ENCODE measurements at regions not wholly inside any gene's neighbourhood (a gene's known extent, or its start where the extent isn't known, plus 50 kb on each side); places are given as distances from the start of the nearest gene placed in this dataset.

- intact Hi-C loops (cut with DNase I, micrococcal nuclease): no loop called here
- DNase-seq: no peak
- ATAC-seq: no peak
Observed at GRCh38 chr5:86765778-86766502, 148.2 kb downstream of the COX7C start.

DNA sequence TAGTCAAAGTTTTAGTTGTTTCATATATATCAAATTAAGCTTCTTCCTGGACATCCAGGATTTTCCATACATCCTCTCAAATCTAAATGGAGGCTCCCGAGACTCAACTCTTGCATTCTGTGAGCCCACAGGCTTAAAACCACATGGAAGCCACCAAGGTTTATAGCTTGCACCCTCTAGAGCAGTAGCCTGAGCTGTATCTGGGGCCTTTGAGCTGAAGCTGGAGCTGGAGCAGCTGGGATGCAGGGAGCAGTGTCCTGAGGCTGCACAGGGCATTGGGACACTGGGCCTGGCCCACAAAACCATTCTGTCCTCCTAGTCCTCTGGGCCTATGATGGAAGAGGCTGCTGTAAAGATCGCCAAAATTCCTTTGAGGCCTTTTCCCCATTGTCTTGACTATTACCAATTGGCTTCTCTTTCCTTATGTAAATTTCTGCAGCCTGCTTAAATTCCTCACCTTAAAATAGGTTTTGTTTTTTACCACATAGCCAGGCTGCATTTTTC, 151.0 kb downstream of the COX7C start:
- no peak for ATAC-seq
- DNase-seq: no peak
- intact Hi-C loops (cut with DNase I, micrococcal nuclease): no loop called here

DNA sequence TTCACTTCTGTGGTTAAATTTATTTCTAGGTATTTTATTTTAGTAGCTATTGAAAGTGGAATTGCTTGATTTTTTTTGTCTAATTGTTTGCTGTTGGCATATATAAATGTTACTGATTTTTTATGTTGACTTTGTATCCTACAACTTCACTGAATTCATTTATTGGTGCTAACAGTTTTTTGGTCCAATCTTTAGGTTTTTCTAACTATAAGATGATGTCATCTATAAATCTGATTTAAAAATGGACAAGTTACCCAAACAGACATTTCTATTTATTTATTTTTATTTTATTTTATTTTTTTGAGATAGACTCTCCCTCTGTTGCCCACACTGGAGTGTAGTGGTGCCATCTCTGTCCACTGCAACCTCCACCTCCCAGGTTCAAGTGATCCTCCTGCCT, 162.3 kb downstream of the COX7C start:
- no peak for DNase-seq
- ATAC-seq: no peak
- intact Hi-C loops (cut with DNase I, micrococcal nuclease): no loop called here

DNA sequence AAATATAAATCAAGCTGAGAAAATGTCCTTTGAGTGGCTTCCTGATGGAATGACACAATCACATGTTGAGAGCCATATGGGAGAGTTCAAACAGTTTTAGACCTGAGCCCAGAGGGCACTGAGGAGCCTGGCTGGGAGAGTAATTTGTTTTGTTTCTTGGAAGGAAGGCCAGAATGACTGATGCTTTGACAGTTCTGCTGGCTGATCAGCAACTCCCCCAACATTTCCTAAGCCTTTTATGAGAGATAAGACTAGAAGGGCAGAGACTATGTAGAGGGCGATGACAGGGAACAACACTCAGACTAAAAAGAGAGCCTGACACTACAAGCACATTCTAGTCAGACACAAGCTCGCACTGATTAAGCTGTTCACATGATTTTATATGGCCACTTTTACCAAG, 169.2 kb downstream of the COX7C start:
- no peak for DNase-seq
- no peak for ATAC-seq
- intact Hi-C loops (cut with DNase I, micrococcal nuclease): no loop called here

DNA sequence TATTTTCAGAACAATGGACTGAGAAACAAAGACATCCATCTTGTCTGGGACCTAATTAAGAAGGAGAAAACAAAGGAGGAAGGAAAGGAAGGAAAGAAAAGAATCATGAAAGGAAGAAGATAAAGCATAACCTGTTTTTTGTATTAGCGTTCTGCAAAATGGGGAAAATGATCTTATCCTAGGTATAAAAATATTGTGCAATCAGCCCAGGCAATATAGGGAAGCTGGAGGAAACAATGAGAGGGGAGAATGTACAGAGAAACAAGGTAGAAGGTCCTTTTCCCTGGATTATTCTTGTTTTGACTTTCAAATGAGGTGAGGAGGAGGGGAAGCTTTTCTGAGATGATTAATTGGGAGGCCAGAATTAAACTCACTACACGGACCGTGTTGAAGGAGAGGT, 177.9 kb downstream of the COX7C start:
- no peak for DNase-seq
- intact Hi-C loops (cut with DNase I, micrococcal nuclease): no loop called here
- ATAC-seq: no peak

- ATAC-seq (no peak), DNase-seq (no peak)
- intact Hi-C loops (cut with DNase I, micrococcal nuclease): no loop called here
Observed at GRCh38 chr5:86797677-86798076, 179.9 kb downstream of the COX7C start.

DNA sequence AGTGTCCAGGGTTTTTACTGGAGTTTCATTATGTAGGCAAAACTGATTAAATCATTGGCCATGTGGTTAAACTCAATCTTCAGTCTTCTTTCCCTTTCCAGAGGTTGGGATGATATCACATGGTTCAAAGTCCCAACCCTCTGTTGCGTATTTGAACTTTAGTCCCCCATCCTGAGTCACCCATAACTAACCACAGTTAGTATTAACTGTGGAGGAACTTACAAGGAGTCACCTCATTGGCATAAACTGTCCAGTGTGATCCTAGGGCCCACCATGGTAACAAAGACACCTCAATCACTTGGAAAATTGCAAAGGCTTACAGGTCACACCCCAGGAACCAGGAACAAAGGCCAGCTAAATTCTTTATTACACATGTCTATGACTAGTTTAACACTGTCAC, 188.5 kb downstream of the COX7C start:
- ATAC-seq (no peak), DNase-seq (no peak)
- intact Hi-C loops (cut with DNase I, micrococcal nuclease): no loop called here

DNA sequence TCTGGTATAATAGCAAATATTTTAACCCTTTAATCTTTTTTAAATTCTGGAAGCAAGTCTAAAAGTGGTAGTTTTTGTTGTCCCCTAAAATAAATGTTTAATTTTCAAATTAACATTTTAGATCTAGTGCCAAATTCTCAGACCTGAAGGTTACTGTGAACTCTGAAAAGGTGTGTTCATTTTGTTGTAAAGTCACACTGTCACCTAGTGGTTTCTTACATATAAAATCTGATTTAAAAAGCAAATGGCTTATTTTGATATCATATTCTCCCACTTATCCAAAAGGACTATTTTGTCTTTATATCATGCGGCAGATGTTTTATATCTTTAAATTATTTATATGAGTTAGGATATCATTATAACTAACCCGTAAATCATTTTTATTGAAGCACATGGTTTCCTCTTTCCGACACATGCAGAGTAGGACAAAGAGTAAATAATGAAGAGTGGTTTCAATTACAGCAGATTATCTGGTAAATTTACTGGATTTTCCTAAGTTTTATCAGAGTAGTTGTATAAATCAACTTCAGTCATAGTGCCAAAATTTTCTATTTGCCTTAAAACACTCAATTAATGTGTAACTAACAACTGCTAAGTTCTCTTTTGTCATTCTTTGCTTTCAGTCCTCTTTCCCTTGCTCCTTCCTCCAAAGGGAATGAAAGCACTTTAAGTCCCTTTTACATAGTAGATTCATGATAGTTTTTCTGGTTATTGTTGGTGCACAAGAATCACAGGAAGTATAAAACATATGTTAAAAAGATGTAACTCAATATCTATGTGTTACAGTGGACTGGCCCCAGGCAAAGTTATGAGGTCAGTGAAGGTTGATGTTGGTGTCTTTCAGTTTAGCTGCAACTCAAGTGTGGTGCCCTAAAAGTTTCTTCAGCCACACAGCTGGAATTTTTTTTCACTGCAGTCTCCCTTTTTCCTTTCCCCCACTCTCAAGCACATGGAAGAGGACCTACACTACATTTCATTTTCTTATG, 189.6 kb downstream of the COX7C start:
- ATAC-seq: no peak
- no peak for DNase-seq
- intact Hi-C loops (cut with DNase I, micrococcal nuclease): no loop called here

DNA sequence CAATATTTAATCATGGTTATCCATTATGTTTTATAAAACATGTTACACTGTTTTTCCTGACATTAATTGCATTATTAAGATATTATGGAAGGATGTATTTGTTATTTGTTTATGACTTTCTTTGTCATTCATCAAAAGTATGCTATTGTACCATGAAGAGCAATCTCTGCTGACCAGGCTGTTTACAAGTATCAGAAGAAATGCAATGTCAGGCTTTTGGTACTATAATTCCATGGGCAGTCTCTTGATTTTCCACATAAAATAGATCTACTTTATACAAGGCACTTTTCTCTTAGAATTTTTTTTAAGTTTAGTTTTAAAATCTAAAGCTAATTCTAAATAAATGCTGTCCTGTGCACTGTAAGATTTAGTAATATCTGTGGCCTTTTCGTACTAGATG, 196.6 kb downstream of the COX7C start:
- intact Hi-C loops (cut with DNase I, micrococcal nuclease): no loop called here
- no peak for DNase-seq
- ATAC-seq: no peak

DNA sequence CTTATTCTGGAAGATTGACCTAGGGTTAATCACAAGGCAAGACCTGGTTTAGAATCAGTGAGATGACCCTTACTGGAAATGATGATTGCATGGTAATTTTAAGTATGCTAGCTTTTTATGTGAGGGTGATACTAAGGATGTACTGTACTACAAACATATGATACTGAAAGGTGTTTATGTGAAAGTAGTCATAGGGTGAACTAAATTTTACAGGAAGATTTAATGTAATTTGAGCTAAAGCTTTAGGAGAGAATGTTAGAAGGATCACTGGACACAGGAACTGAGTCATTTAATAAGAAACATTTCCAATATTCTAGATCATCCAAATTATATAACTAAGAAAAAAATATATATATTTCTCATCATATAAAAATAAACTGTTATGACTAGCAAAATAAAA, 197.2 kb downstream of the COX7C start:
- no peak for DNase-seq
- no peak for ATAC-seq
- intact Hi-C loops (cut with DNase I, micrococcal nuclease): no loop called here

DNA sequence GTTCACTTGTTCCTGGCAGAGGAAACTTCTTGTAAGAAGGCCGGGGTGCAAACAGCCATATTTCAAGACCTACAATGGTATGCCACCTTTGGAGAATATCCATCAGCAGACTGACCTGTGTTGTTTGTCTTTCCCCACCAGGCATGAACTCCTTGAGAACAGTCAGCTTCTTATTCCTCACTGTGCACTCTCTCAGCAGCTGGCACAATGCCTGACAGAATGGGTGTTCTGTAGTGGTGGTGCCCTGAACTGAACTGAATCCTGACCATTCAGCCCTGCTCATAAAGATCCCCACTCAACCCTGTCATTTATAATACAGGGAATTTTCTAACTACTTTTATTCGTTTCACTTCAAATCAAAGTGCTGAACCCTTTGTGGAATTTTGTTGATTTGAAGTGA, 206.9 kb downstream of the COX7C start:
- DNase-seq: no peak
- no peak for ATAC-seq
- intact Hi-C loops (cut with DNase I, micrococcal nuclease): no loop called here

- DNase-seq (no peak), ATAC-seq (no peak)
- intact Hi-C loops (cut with DNase I, micrococcal nuclease): no loop called here
Observed at GRCh38 chr5:86831128-86831527, 213.4 kb downstream of the COX7C start.

DNA sequence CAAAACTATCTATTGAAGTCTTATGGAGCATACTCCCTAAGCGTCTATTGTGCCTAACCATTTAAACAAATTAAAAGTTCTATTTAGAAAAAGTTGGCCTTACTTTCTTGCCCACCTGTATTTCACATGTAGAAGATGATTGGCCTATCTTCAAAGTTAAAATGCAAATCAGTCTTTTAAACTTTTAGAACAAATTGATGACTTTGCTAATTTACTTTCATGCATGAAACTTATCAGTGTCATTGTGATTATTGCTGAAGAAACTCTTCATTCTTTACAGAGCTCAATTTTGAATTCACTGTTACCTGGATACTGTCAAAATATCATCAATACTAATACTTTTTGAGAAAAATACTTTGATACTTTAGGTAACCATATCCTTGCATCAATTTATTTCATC, 216.1 kb downstream of the COX7C start:
- DNase-seq: no peak
- intact Hi-C loops (cut with DNase I, micrococcal nuclease): no loop called here
- ATAC-seq: no peak

DNA sequence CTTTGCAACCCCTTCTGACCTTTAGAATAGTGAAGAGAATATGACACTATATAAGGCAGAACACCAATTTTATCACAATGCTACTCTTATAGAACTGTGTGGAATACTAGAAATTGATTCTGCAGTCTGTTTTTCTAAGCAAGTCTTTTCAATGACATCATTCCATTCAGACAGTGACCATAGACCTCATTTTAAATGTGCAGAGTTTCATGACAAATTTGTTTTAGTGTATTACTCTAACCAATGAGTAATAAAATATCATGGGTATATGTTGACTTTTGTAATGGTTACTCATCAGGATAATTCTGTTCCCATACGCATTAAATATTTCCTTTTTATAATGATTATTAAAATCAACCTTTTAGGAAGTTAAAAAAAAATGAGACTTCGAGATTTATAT, 219.9 kb downstream of the COX7C start:
- intact Hi-C loops (cut with DNase I, micrococcal nuclease): no loop called here
- DNase-seq (no peak), ATAC-seq (no peak)

DNA sequence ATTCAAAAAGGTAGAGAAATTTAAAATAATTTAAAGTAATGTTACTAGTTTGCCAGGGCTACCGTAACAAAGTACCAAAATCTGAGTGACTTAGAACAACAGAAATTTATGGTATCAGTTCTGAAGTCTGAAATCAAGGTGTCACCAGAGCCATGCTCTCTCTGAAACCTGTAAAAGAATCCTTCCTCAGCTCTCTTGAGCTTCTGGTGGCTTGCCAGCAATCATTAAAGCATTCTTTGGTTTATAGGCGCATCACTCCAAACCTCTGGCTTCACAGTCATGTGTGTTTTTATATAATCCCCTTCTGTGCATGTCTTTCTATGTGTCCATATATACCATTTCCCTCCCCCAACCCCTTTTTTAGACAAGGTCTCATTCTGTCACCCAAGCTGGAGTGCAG, 220.3 kb downstream of the COX7C start:
- intact Hi-C loops (cut with DNase I, micrococcal nuclease): no loop called here
- no peak for ATAC-seq
- no peak for DNase-seq

GRCh38 chr5:86841000-86841644, 223.4 kb downstream of the COX7C start:
- intact Hi-C loops (cut with DNase I, micrococcal nuclease): no loop called here
- no peak for ATAC-seq
- no peak for DNase-seq

DNA sequence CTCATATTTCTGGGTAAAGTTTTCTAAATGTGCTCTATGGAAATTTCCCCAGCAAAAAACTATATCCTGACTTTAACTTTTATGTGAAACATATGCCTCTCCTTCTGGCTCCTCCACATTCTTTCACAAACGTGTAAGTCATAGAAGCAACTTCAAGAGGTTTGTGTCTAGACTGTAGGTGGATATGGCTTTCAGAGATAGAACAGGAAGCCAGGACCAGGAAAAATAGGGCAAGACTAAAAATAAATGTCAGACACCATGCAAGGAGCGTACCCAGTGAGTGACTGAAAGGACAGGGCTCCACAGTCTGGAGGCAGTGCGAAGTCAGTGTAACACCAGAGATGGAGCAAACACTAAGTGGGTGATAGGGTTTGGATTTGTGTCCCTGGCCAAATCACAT, 240.7 kb downstream of the COX7C start:
- intact Hi-C loops (cut with DNase I, micrococcal nuclease): no loop called here
- no peak for DNase-seq
- ATAC-seq: no peak

DNA sequence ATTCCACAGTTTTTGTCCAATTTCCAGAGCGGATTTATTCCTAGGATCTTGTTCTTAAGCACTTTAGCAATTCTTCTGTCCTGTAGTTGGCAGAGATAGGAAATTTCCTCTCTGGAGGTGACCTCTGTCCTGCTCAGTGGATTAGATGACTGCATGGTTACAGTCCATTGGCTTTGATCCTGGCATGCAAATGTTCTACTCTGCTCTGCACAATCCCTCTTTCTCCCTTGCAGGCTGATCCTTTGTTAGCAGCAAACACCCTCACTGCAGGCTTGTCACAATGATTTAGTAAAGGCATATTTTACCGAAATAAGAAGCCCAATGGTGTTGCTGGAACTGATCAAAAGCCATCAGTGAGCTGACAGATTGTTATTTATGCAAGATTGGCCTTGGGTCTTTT, 243.8 kb downstream of the COX7C start:
- DNase-seq (no peak), ATAC-seq (no peak)
- intact Hi-C loops (cut with DNase I, micrococcal nuclease): no loop called here

GRCh38 chr5:86862093-86862492, 244.4 kb downstream of the COX7C start:
- no peak for ATAC-seq
- intact Hi-C loops (cut with DNase I, micrococcal nuclease): no loop called here

GRCh38 chr5:86864051-86864450, 246.3 kb downstream of the COX7C start:
- intact Hi-C loops (cut with DNase I, micrococcal nuclease): no loop called here
- no peak for ATAC-seq
- DNase-seq: no peak

More at GRCh38 chr5:86862093-86862492, 244.4 kb downstream of the COX7C start:
- no peak for DNase-seq
